HG03039 (cell line): ENCODE measurements at regions not wholly inside any gene's neighbourhood (a gene's known extent, or its start where the extent isn't known, plus 50 kb on each side); places are given as distances from the start of the nearest gene placed in this dataset.
"Not testable (repeated sequence)": the region's sequence is repeated elsewhere in the genome, so short reads cannot be mapped to it uniquely, and the experiment has no call there.

ENCODE experiments used
- ATAC-seq: cut with Tn5 transposase; IDR thresholded peaks from one replicate; pipeline ENCODE4 v1.9.1; 2021; ENCODE audit warnings: mild to moderate bottlenecking, moderate library complexity; ENCODE audit not compliant: unreplicated experiment

- ATAC-seq, result no peak
These were observed 303.8 kb downstream of the NPHP4 start for GRCh38 chr1:5688081-5689077.

- no peak for ATAC-seq
These were observed 305.1 kb downstream of the NPHP4 start for GRCh38 chr1:5686925-5687706.

- no peak for ATAC-seq
These were observed 306.0 kb downstream of the NPHP4 start for GRCh38 chr1:5686195-5686594.

- no peak for ATAC-seq
These were observed 306.7 kb downstream of the NPHP4 start for GRCh38 chr1:5685446-5686040.

- ATAC-seq, result no peak
These were observed 307.4 kb downstream of the NPHP4 start for GRCh38 chr1:5684791-5685190.

- ATAC-seq, result no peak
These were observed 308.8 kb downstream of the NPHP4 start for GRCh38 chr1:5683446-5683845.

GRCh38 chr1:5682626-5683225 is 309.5 kb downstream of the NPHP4 start:
- no peak for ATAC-seq

- ATAC-seq, result no peak
These were observed 310.6 kb downstream of the NPHP4 start for GRCh38 chr1:5681654-5682053.

GRCh38 chr1:5680600-5680999 is 311.6 kb downstream of the NPHP4 start:
- no peak for ATAC-seq

GRCh38 chr1:5678759-5679158 is 313.5 kb downstream of the NPHP4 start:
- ATAC-seq, result no peak

- ATAC-seq, result not testable (repeated sequence)
These were observed 319.9 kb downstream of the NPHP4 start for GRCh38 chr1:5672355-5672754.

GRCh38 chr1:5670590-5671350 is 321.5 kb downstream of the NPHP4 start:
- ATAC-seq, result no peak

GRCh38 chr1:5667513-5668325 is 324.5 kb downstream of the NPHP4 start:
- ATAC-seq, result no peak

GRCh38 chr1:5664906-5665875 is 327.0 kb downstream of the NPHP4 start:
- ATAC-seq, result no peak

- ATAC-seq, result no peak
These were observed 328.0 kb downstream of the NPHP4 start for GRCh38 chr1:5664081-5664768.

- ATAC-seq, result no peak
These were observed 329.5 kb downstream of the NPHP4 start for GRCh38 chr1:5662744-5663126.

- no peak for ATAC-seq
These were observed 330.0 kb downstream of the NPHP4 start for GRCh38 chr1:5662086-5662743.
